ENCODE measurements at regions not wholly inside any gene's neighbourhood (a gene's known extent, or its start where the extent isn't known, plus 50 kb on each side); places are given as distances from the start of the nearest gene placed in this dataset.
"Not testable (repeated sequence)": the region's sequence is repeated elsewhere in the genome, so short reads cannot be mapped to it uniquely, and the experiment has no call there.

- Histone ChIP-seq H3K27ac (ENCODE audit: low read depth, low read length) (peak overlapping the region; percentile 35), H3K27me3 (ENCODE audit: control insufficient read depth in 1 of 2, insufficient read depth in 2 of 2, low read length in 2 of 2) (peaks cover 0 to 5% of the 10 kb centered on the region in 2 donors), H3K9me3 (ENCODE audit: low read length) (no peaks in the 10 kb centered on the region), H3K36me3 (ENCODE audit: insufficient read depth, low read length) (no peaks in the 10 kb centered on the region), H3K9ac (ENCODE audit: low read length) (no peak overlapping the region), H3K4me3 (ENCODE audit: low read depth in 1 of 2, low read length in 2 of 2) (no peak overlapping the region), H3K4me1 (ENCODE audit: insufficient read depth, low read length) (peaks cover 16% of the 10 kb centered on the region)
These were observed 129.2 kb upstream of the PEG3 start for GRCh38 chr19:56969759-56970178.

GRCh38 chr19:56971230-56971629 lies 130.7 kb upstream of the PEG3 start:
- Histone ChIP-seq H3K36me3 (ENCODE audit: insufficient read depth, low read length) (no peaks in the 10 kb centered on the region), H3K4me1 (ENCODE audit: insufficient read depth, low read length) (peaks cover 16% of the 10 kb centered on the region), H3K27me3 (ENCODE audit: control insufficient read depth in 1 of 2, insufficient read depth in 2 of 2, low read length in 2 of 2) (no peaks in the 10 kb centered on the region), H3K27ac (ENCODE audit: low read depth, low read length) (no peak overlapping the region), H3K9me3 (ENCODE audit: low read length) (no peaks in the 10 kb centered on the region), H3K9ac (ENCODE audit: low read length) (no peak overlapping the region), H3K4me3 (ENCODE audit: low read depth in 1 of 2, low read length in 2 of 2) (no peak overlapping the region)

- no peaks in the 10 kb centered on the region for H3K9me3 ChIP-seq (ENCODE audit: low read length)
- H3K4me1 ChIP-seq (ENCODE audit: insufficient read depth, low read length), result peaks cover 16% of the 10 kb centered on the region
- no peak overlapping the region for H3K9ac ChIP-seq (ENCODE audit: low read length)
- no peak overlapping the region for H3K27ac ChIP-seq (ENCODE audit: low read depth, low read length)
- H3K4me3 ChIP-seq (ENCODE audit: low read depth in 1 of 2, low read length in 2 of 2), result no peak overlapping the region
- no peaks in the 10 kb centered on the region for H3K36me3 ChIP-seq (ENCODE audit: insufficient read depth, low read length)
- H3K27me3 ChIP-seq (ENCODE audit: control insufficient read depth in 1 of 2, insufficient read depth in 2 of 2, low read length in 2 of 2), result no peaks in the 10 kb centered on the region
These were observed 131.8 kb upstream of the PEG3 start for GRCh38 chr19:56972291-56972841.

- Histone ChIP-seq H3K27me3 (ENCODE audit: control insufficient read depth in 1 of 2, insufficient read depth in 2 of 2, low read length in 2 of 2) (no peaks in the 10 kb centered on the region), H3K4me1 (ENCODE audit: insufficient read depth, low read length) (peaks cover 13% of the 10 kb centered on the region), H3K4me3 (ENCODE audit: low read depth in 1 of 2, low read length in 2 of 2) (no peak overlapping the region), H3K9me3 (ENCODE audit: low read length) (no peaks in the 10 kb centered on the region), H3K9ac (ENCODE audit: low read length) (no peak overlapping the region), H3K27ac (ENCODE audit: low read depth, low read length) (no peak overlapping the region), H3K36me3 (ENCODE audit: insufficient read depth, low read length) (no peaks in the 10 kb centered on the region)
These were observed 133.4 kb upstream of the PEG3 start for GRCh38 chr19:56973713-56974555.

- Histone ChIP-seq H3K27ac (ENCODE audit: low read depth, low read length) (no peak overlapping the region), H3K4me3 (ENCODE audit: low read depth in 1 of 2, low read length in 2 of 2) (no peak overlapping the region), H3K9me3 (ENCODE audit: low read length) (no peaks in the 10 kb centered on the region), H3K4me1 (ENCODE audit: insufficient read depth, low read length) (peaks cover 9% of the 10 kb centered on the region), H3K27me3 (ENCODE audit: control insufficient read depth in 1 of 2, insufficient read depth in 2 of 2, low read length in 2 of 2) (no peaks in the 10 kb centered on the region), H3K9ac (ENCODE audit: low read length) (no peak overlapping the region), H3K36me3 (ENCODE audit: insufficient read depth, low read length) (no peaks in the 10 kb centered on the region)
These were observed 134.2 kb upstream of the PEG3 start for GRCh38 chr19:56974556-56975207.

- Histone ChIP-seq H3K4me1 (ENCODE audit: insufficient read depth, low read length) (no peaks in the 10 kb centered on the region), H3K9ac (ENCODE audit: low read length) (no peak overlapping the region), H3K4me3 (ENCODE audit: low read depth in 1 of 2, low read length in 2 of 2) (no peak overlapping the region), H3K27me3 (ENCODE audit: control insufficient read depth in 1 of 2, insufficient read depth in 2 of 2, low read length in 2 of 2) (no peaks in the 10 kb centered on the region), H3K9me3 (ENCODE audit: low read length) (no peaks in the 10 kb centered on the region), H3K36me3 (ENCODE audit: insufficient read depth, low read length) (no peaks in the 10 kb centered on the region), H3K27ac (ENCODE audit: low read depth, low read length) (no peak overlapping the region)
These were observed 135.8 kb upstream of the PEG3 start for GRCh38 chr19:56976300-56976699.

- Histone ChIP-seq H3K9ac (ENCODE audit: low read length) (no peak overlapping the region), H3K4me3 (ENCODE audit: low read depth in 1 of 2, low read length in 2 of 2) (no peak overlapping the region), H3K27ac (ENCODE audit: low read depth, low read length) (no peak overlapping the region), H3K27me3 (ENCODE audit: control insufficient read depth in 1 of 2, insufficient read depth in 2 of 2, low read length in 2 of 2) (no peaks in the 10 kb centered on the region), H3K4me1 (ENCODE audit: insufficient read depth, low read length) (no peaks in the 10 kb centered on the region), H3K9me3 (ENCODE audit: low read length) (no peaks in the 10 kb centered on the region), H3K36me3 (ENCODE audit: insufficient read depth, low read length) (no peaks in the 10 kb centered on the region)
These were observed 136.7 kb upstream of the PEG3 start for GRCh38 chr19:56976995-56977906.

GRCh38 chr19:56978023-56978565 lies 137.6 kb upstream of the PEG3 start:
- Histone ChIP-seq H3K9ac (ENCODE audit: low read length) (no peak overlapping the region), H3K27ac (ENCODE audit: low read depth, low read length) (no peak overlapping the region), H3K4me1 (ENCODE audit: insufficient read depth, low read length) (no peaks in the 10 kb centered on the region), H3K27me3 (ENCODE audit: control insufficient read depth in 1 of 2, insufficient read depth in 2 of 2, low read length in 2 of 2) (no peaks in the 10 kb centered on the region), H3K36me3 (ENCODE audit: insufficient read depth, low read length) (no peaks in the 10 kb centered on the region), H3K4me3 (ENCODE audit: low read depth in 1 of 2, low read length in 2 of 2) (no peak overlapping the region), H3K9me3 (ENCODE audit: low read length) (no peaks in the 10 kb centered on the region)

GRCh38 chr19:56980326-56980725 lies 139.5 kb upstream of the USP29 start:
- not testable (repeated sequence) for H3K36me3 ChIP-seq (ENCODE audit: insufficient read depth, low read length); H3K27me3 ChIP-seq (ENCODE audit: control insufficient read depth in 1 of 2, insufficient read depth in 2 of 2, low read length in 2 of 2); H3K4me1 ChIP-seq (ENCODE audit: insufficient read depth, low read length); H3K9me3 ChIP-seq (ENCODE audit: low read length); H3K27ac ChIP-seq (ENCODE audit: low read depth, low read length); H3K9ac ChIP-seq (ENCODE audit: low read length); H3K4me3 ChIP-seq (ENCODE audit: low read depth in 1 of 2, low read length in 2 of 2)

- H3K9me3 ChIP-seq (ENCODE audit: low read length), result no peaks in the 10 kb centered on the region
- no peak overlapping the region for H3K9ac ChIP-seq (ENCODE audit: low read length)
- H3K4me3 ChIP-seq (ENCODE audit: low read depth in 1 of 2, low read length in 2 of 2), result no peak overlapping the region
- H3K27me3 ChIP-seq (ENCODE audit: control insufficient read depth in 1 of 2, insufficient read depth in 2 of 2, low read length in 2 of 2), result no peaks in the 10 kb centered on the region
- no peaks in the 10 kb centered on the region for H3K36me3 ChIP-seq (ENCODE audit: insufficient read depth, low read length)
- H3K27ac ChIP-seq (ENCODE audit: low read depth, low read length), result no peak overlapping the region
- H3K4me1 ChIP-seq (ENCODE audit: insufficient read depth, low read length), result no peaks in the 10 kb centered on the region
These were observed 138.9 kb upstream of the USP29 start for GRCh38 chr19:56980906-56981305.

- not testable (repeated sequence) for H3K4me3 ChIP-seq (ENCODE audit: low read depth in 1 of 2, low read length in 2 of 2); H3K36me3 ChIP-seq (ENCODE audit: insufficient read depth, low read length); H3K9me3 ChIP-seq (ENCODE audit: low read length); H3K27me3 ChIP-seq (ENCODE audit: control insufficient read depth in 1 of 2, insufficient read depth in 2 of 2, low read length in 2 of 2); H3K27ac ChIP-seq (ENCODE audit: low read depth, low read length); H3K4me1 ChIP-seq (ENCODE audit: insufficient read depth, low read length); H3K9ac ChIP-seq (ENCODE audit: low read length)
These were observed 138.3 kb upstream of the USP29 start for GRCh38 chr19:56981440-56981839.
